MCF 10A (cell line): ENCODE measurements at regions not wholly inside any gene's neighbourhood (a gene's known extent, or its start where the extent isn't known, plus 50 kb on each side); places are given as distances from the start of the nearest gene placed in this dataset.

Experiments
- BruUV-seq: library from RNA; stranded (reverse); fragments of 400-500 nt; replicated peaks from 2 replicates; lab custom pipeline; 2021; lab: Mats Ljungman, UMichigan
- CTCF ChIA-PET: fragments of 300-600 bp; sonication (Branson Sonifier 250); formaldehyde crosslinking; extraction: SDS; loops from one replicate; lab custom pipeline; 2021; ENCODE audit warnings: antibody characterized with exemption, inconsistent platforms; lab: Yijun Ruan, JAX
- POLR2A ChIA-PET: fragments of 300-600, 350-650 bp; sonication (Branson Sonifier 250); formaldehyde crosslinking; extraction: SDS; loops from one replicate; lab custom pipeline; 2020; ENCODE audit warnings: antibody characterized with exemption, inconsistent platforms; lab: Yijun Ruan, JAX
- DNase-seq: peaks from one replicate; pipeline ENCODE4 v3.0.0-alpha.2; 2018; ENCODE audit not compliant: unreplicated experiment
- H3K27ac Mint-ChIP-seq: one replicate; pipeline ENCODE4 v1.8.0; 2022; ENCODE audit warnings: mild to moderate bottlenecking, low read depth, mixed read lengths; ENCODE audit not compliant: unreplicated experiment
- H3K27me3 Mint-ChIP-seq: one replicate; pipeline ENCODE4 v1.8.0; 2022; ENCODE audit warnings: mixed read lengths; ENCODE audit not compliant: insufficient read depth, unreplicated experiment
- H3K36me3 Mint-ChIP-seq: one replicate; pipeline ENCODE4 v1.8.0; 2022; ENCODE audit warnings: mild to moderate bottlenecking, moderate library complexity, mixed read lengths; ENCODE audit not compliant: insufficient read depth, unreplicated experiment
- H3K4me1 Mint-ChIP-seq: one replicate; pipeline ENCODE4 v1.8.0; 2022; ENCODE audit warnings: mixed read lengths; ENCODE audit not compliant: insufficient read depth, unreplicated experiment
- H3K4me3 Mint-ChIP-seq: one replicate; pipeline ENCODE4 v1.8.0; 2022; ENCODE audit warnings: mild to moderate bottlenecking, moderate library complexity, mixed read lengths; ENCODE audit not compliant: unreplicated experiment
- H3K9me3 Mint-ChIP-seq: one replicate; pipeline ENCODE4 v1.8.0; 2022; ENCODE audit warnings: mixed read lengths; ENCODE audit not compliant: unreplicated experiment
- intact Hi-C: fragments of 100-400 bp; cut with micrococcal nuclease; formaldehyde crosslinking; loops from 2 replicates; pipeline ENCODE4 v1.14.1; 2022
- TF ChIP-seq, protein P1 (sequence below): fragments of 200-600 bp; IDR thresholded peaks from one replicate; pipeline ENCODE4 v1.8.0; 2022; ENCODE audit warnings: antibody characterized with exemption, mild to moderate bottlenecking; ENCODE audit not compliant: unreplicated experiment

DNA sequence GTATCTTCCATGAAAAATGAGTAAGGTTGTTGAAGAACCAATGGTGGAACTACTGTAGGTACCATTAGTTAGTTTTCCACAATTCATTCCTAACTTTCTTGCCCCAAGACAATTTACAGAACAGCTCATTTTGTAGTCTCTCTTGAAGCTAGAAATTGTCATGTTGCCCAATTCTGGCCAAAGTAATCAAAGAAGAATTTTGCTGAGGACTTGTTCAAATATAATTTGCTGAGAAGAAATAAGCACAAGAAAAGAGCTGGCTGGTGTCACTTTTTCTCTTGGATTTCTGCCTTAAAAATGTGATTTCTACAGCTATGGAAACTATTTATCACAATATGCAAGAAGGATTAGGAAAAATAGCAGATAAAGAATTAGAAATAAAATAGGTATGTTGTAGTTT lies 199.2 kb upstream of the SEMA3A start:
- Mint-ChIP-seq H3K27me3 (no peaks in the 10 kb centered on the region), H3K4me3 (no peak overlapping the region)

DNA sequence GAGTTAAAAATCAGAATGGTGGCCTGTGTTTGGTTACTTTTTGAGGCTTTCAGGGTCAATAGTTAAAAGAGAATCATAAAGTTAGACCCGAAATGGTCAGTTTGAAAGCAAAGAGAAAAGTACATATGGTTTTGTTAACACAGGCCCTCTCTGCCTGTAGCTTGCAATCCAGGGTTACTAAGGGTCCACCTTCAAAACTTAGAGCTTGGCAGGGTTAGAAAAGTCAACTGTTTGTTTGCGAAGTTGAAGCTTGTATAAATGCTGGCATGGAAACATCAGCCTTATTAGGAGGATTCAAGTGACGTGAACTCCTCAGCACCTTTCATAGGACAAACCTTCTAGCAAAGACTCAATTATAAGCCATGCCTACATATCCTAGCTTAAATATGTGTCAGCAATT lies 196.3 kb upstream of the SEMA3A start:
- Mint-ChIP-seq H3K4me1 (no peaks in the 10 kb centered on the region), H3K27me3 (no peaks in the 10 kb centered on the region), H3K9me3 (no peaks in the 10 kb centered on the region), H3K36me3 (no peaks in the 10 kb centered on the region), H3K4me3 (no peak overlapping the region), H3K27ac (no peak overlapping the region)
- ChIA-PET CTCF (interaction anchor here (0.7 kb wide), 1 partner anchor 229 kb away, joined by 3 read pairs; no protein-coding TSS in a partner anchor), POLR2A (no interaction called here)
- no TSS peak for BruUV-seq
- no peak for DNase-seq
- TF ChIP-seq, protein P1, sequence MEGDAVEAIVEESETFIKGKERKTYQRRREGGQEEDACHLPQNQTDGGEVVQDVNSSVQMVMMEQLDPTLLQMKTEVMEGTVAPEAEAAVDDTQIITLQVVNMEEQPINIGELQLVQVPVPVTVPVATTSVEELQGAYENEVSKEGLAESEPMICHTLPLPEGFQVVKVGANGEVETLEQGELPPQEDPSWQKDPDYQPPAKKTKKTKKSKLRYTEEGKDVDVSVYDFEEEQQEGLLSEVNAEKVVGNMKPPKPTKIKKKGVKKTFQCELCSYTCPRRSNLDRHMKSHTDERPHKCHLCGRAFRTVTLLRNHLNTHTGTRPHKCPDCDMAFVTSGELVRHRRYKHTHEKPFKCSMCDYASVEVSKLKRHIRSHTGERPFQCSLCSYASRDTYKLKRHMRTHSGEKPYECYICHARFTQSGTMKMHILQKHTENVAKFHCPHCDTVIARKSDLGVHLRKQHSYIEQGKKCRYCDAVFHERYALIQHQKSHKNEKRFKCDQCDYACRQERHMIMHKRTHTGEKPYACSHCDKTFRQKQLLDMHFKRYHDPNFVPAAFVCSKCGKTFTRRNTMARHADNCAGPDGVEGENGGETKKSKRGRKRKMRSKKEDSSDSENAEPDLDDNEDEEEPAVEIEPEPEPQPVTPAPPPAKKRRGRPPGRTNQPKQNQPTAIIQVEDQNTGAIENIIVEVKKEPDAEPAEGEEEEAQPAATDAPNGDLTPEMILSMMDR: no peak
- intact Hi-C loops: no loop called here

More for the DNA sequence above, 199.2 kb upstream of the SEMA3A start:
- TF ChIP-seq, protein P1: no peak
- no peak overlapping the region for H3K27ac Mint-ChIP-seq
- BruUV-seq: no TSS peak
- no peaks in the 10 kb centered on the region for H3K4me1 Mint-ChIP-seq
- CTCF ChIA-PET: interaction anchor here (1.1 kb wide), 1 partner anchor 17 kb away, joined by 4 read pairs; no protein-coding TSS in a partner anchor
- H3K9me3 Mint-ChIP-seq: no peaks in the 10 kb centered on the region
- no peak for DNase-seq
- no peaks in the 10 kb centered on the region for H3K36me3 Mint-ChIP-seq
- intact Hi-C loops: no loop called here
- POLR2A ChIA-PET: no interaction called here

DNA sequence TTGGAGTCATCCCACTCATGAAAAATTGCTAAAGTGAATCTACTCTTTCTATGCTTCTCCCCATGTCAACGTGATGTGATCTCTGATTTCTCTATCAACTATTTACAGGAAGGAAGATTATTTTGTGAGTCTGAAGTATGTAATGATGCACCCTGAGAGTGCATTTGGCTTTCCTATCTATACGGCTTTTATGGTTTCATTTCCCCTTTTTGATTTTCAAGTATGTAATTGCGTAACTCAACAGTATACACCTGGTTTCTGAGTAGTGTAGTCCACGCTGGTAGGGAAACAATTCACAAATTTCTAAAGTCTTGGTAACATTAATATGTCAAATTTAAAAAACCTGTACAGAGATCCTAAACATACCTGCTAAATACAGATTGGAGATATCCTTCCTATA lies 194.7 kb upstream of the SEMA3A start:
- TF ChIP-seq, protein P1: no peak
- DNase-seq: no peak
- H3K4me1 Mint-ChIP-seq: no peaks in the 10 kb centered on the region
- no peaks in the 10 kb centered on the region for H3K27me3 Mint-ChIP-seq
- no TSS peak for BruUV-seq
- ChIA-PET CTCF (interaction anchor here (0.7 kb wide), 1 partner anchor 10 kb away, joined by 3 read pairs; no protein-coding TSS in a partner anchor), POLR2A (no interaction called here)
- H3K27ac Mint-ChIP-seq: no peak overlapping the region
- no peaks in the 10 kb centered on the region for H3K9me3 Mint-ChIP-seq
- intact Hi-C loops: no loop called here
- H3K36me3 Mint-ChIP-seq: no peaks in the 10 kb centered on the region
- no peak overlapping the region for H3K4me3 Mint-ChIP-seq

DNA sequence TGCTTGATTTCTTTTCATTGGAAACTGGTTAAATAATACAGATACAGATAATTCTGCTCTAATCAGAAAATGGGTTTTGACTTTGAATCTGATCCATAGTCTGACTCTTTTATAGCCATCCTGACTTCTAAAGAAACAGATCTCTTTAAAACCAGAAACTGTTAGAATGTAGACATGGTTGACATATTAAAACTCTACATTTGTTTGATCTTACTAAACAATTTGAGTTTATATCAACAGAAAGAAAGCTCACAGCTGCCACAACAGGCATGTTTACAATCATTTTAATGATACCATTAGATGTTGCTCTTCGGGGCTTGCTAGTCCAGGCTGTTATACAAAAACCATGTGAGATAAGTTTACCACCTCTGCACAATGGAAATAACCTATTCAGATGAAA lies 193.0 kb upstream of the SEMA3A start:
- H3K4me1 Mint-ChIP-seq: no peaks in the 10 kb centered on the region
- intact Hi-C loops: no loop called here
- no peaks in the 10 kb centered on the region for H3K27me3 Mint-ChIP-seq
- no peaks in the 10 kb centered on the region for H3K36me3 Mint-ChIP-seq
- POLR2A ChIA-PET: interaction anchor here (0.6 to 1.6 kb wide), 2 partner anchors 25 to 427 kb away, joined by 4 read pairs; no protein-coding TSS in a partner anchor
- no peak overlapping the region for H3K4me3 Mint-ChIP-seq
- CTCF ChIA-PET: no interaction called here
- no TSS peak for BruUV-seq
- no peaks in the 10 kb centered on the region for H3K9me3 Mint-ChIP-seq
- DNase-seq: no peak
- TF ChIP-seq, protein P1: no peak
- no peak overlapping the region for H3K27ac Mint-ChIP-seq
